ENCODE measurements at regions not wholly inside any gene's neighbourhood (a gene's known extent, or its start where the extent isn't known, plus 50 kb on each side); places are given as distances from the start of the nearest gene placed in this dataset.

DNA sequence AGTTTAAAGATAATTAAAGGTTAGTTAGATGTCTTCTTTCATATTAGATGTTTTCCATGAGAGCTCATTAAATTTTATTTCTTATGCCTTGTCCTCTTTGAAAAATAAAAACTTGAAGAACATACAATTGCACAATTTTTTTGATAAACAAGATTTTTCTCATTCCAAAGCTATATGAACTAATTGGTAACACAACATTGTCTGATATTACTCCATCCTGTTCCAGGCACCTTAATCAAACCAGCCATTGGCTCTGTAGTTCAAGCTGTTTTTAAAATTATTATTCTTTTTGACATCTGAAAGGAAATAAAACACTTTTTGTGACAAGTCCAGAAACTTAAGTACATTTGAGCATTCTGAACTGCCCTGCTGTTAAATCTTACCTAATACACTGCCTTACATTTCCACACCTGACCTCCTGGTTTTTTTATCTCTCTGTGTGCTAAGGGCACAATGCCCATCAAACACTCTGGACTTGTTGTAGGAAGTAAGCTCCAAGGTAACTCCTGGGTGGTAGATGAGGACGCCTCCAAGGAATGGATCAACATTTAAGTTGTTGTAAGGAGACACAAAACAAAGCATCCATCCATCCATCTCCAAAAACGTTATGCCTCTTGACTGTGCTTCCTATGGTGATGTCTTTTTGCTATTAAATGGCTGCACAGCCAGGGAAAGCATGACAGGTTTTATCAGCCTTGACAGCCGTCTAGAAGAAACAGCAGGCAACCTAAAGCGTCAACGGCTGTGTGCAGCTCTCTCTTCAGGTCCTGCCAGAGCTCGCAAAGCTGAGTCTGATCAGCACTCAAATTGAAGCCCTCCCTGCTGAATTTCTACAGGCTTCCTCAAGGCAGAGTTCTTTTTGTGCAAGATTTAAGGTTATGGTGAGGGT, 449.9 kb upstream of the FLRT2 start:
- TF ChIP-seq CTCF (IDR thresholded peaks at IDR 0.05) (no peak), POLR2AphosphoS5 (IDR thresholded peaks at IDR 0.05) (no peak), EP300 (IDR thresholded peaks at IDR 0.05) (no peak), POLR2A (IDR thresholded peaks at IDR 0.05) (no peak)
- no peaks in the 10 kb centered on the region for H3K4me1 ChIP-seq
- no peaks in the 10 kb centered on the region for H3K9me3 ChIP-seq
- H3K4me3 ChIP-seq = no peak overlapping the region
- no peak for DNase-seq (ENCODE audit: low spot score in 2 of 2)
- H3K27ac ChIP-seq = no peak overlapping the region
- no peaks in the 10 kb centered on the region for H3K36me3 ChIP-seq
- no peaks in the 10 kb centered on the region for H3K27me3 ChIP-seq
- 61% methylated on average over 6 of the region's 6 CpGs for WGBS

- TF ChIP-seq POLR2A (IDR thresholded peaks at IDR 0.05) (no peak), EP300 (IDR thresholded peaks at IDR 0.05) (no peak), POLR2AphosphoS5 (IDR thresholded peaks at IDR 0.05) (no peak), CTCF (IDR thresholded peaks at IDR 0.05) (no peak)
- H3K9me3 ChIP-seq = no peaks in the 10 kb centered on the region
- no peaks in the 10 kb centered on the region for H3K27me3 ChIP-seq
- peak in 1 of 2 donors; percentile 77 for DNase-seq (ENCODE audit: low spot score in 2 of 2)
- H3K4me3 ChIP-seq = no peak overlapping the region
- H3K4me1 ChIP-seq = peaks cover 6% of the 10 kb centered on the region
- WGBS = 78% methylated on average over 1 of the region's 1 CpG
- H3K27ac ChIP-seq = no peak overlapping the region
- no peaks in the 10 kb centered on the region for H3K36me3 ChIP-seq
Observed at GRCh38 chr14:85084344-85084743, 445.6 kb upstream of the FLRT2 start.

DNA sequence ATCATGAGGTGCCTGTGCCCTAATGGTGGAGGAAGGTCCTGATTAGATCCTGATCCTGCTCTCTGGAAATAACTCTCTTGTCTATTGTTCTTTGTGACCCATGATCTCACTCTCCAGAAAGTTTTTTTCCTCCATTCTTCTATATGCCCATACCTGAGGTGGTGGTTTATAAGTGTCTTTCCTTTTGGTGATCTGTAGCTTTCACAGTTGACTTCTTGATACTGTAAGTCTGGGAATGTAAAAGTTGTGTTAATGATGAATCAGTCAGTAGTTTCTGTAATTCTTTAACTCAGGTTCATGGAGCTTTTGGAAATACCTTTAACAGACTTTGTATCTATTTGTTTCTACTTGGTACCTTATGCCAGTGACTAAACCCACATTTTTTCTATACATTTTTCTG, 444.0 kb upstream of the FLRT2 start:
- Histone ChIP-seq H3K27ac (no peak overlapping the region), H3K4me1 (peaks cover 6% of the 10 kb centered on the region), H3K4me3 (no peak overlapping the region), H3K27me3 (no peaks in the 10 kb centered on the region), H3K36me3 (no peaks in the 10 kb centered on the region), H3K9me3 (no peaks in the 10 kb centered on the region)
- DNase-seq (ENCODE audit: low spot score in 2 of 2) = no peak
- TF ChIP-seq EP300 (IDR thresholded peaks at IDR 0.05) = no peak
- TF ChIP-seq CTCF (IDR thresholded peaks at IDR 0.05) = no peak
- TF ChIP-seq POLR2A (IDR thresholded peaks at IDR 0.05) = no peak

DNA sequence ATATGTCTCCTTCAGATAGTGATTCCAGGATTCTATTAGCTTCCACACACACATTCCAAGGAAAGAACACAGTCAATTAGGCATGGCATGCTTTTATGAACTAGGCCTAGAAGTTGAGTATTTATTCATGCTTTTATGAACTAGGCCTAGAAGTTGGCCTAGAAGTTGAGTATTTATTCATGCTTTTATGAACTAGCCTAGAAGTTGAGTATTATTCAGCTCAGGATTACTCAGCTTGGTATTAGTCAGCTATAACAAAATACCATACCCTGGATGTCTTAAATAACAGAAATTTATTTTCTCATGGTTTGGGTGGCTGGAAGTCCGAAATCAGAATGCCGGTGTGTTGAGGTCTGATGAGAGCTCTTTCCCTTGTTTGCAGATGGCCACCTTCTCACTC, 442.7 kb upstream of the FLRT2 start:
- Histone ChIP-seq H3K27ac (no peak overlapping the region), H3K4me1 (peaks cover 6% of the 10 kb centered on the region), H3K9me3 (no peaks in the 10 kb centered on the region), H3K4me3 (no peak overlapping the region), H3K27me3 (no peaks in the 10 kb centered on the region), H3K36me3 (no peaks in the 10 kb centered on the region)
- TF ChIP-seq CTCF (IDR thresholded peaks at IDR 0.05) = no peak
- no peak for TF ChIP-seq POLR2A (IDR thresholded peaks at IDR 0.05)
- TF ChIP-seq POLR2AphosphoS5 (IDR thresholded peaks at IDR 0.05) = no peak
- TF ChIP-seq EP300 (IDR thresholded peaks at IDR 0.05) = no peak
- DNase-seq (ENCODE audit: low spot score in 2 of 2) = no peak
- 50% methylated on average over 2 of the region's 2 CpGs for WGBS

DNA sequence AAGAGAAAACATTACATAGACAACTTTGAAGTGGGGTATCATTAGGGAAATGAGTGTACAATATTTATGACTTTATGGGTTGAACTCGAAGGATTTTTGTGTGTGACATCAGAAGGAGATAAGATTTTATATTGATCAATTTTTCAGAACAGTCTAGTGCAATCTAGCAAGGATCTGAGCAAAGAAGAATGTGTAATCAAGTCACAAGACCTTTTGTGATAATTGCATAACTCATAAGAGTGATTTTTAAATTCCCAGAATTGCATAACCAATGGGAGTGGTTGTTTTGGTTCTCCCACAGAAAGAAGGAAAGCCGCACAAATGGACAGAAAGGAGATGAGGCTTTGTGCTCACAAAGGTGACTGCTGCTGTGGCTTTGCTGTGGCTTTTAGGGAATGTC, 441.8 kb upstream of the FLRT2 start:
- H3K4me1 ChIP-seq = peaks cover 6% of the 10 kb centered on the region
- no peak for DNase-seq (ENCODE audit: low spot score in 2 of 2)
- no peak overlapping the region for H3K4me3 ChIP-seq
- H3K27ac ChIP-seq = no peak overlapping the region
- no peaks in the 10 kb centered on the region for H3K36me3 ChIP-seq
- no peak for TF ChIP-seq POLR2A (IDR thresholded peaks at IDR 0.05)
- TF ChIP-seq EP300 (IDR thresholded peaks at IDR 0.05) = no peak
- no peak for TF ChIP-seq POLR2AphosphoS5 (IDR thresholded peaks at IDR 0.05)
- no peak for TF ChIP-seq CTCF (IDR thresholded peaks at IDR 0.05)
- 61% methylated on average over 2 of the region's 2 CpGs for WGBS
- H3K27me3 ChIP-seq = no peaks in the 10 kb centered on the region
- no peaks in the 10 kb centered on the region for H3K9me3 ChIP-seq
